ENCODE measurements at regions not wholly inside any gene's neighbourhood (a gene's known extent, or its start where the extent isn't known, plus 50 kb on each side); places are given as distances from the start of the nearest gene placed in this dataset.

DNA sequence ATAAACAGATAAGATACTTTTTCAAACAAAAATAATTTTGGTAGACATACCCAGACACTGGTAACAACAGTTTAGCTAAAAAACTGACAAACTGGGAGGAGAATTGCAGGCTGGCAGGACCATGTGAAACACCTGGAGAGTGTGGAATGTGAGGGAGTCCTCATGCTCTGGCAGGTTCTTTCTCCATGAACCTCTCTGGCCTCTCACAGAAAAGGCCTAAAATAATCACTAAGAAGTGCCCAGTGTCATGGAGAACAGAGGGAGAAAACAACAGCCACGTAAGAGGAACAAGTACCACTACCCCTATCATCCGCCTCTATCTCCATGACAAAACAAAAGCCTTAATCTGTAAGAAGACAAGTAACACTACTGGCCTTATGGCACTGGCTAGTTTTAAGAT lies 1227.5 kb upstream of the CDH9 start:
- TF ChIP-seq GATA3 (IDR thresholded peaks at IDR 0.05; ENCODE audit: low read depth, low read length) (no peak), GATA2 (IDR thresholded peaks at IDR 0.05; ENCODE audit: low read depth, low read length) (no peak)
